ENCODE measurements at regions not wholly inside any gene's neighbourhood (a gene's known extent, or its start where the extent isn't known, plus 50 kb on each side); places are given as distances from the start of the nearest gene placed in this dataset.
"Not testable (repeated sequence)": the region's sequence is repeated elsewhere in the genome, so short reads cannot be mapped to it uniquely, and the experiment has no call there.

- DNase-seq (ENCODE audit: low read depth in 2 of 2), result no peak
Observed at GRCh38 chr4:179664430-179665027, 2222.3 kb upstream of the AGA start.

- DNase-seq (ENCODE audit: low read depth in 2 of 2), result no peak
Observed at GRCh38 chr4:179666226-179666625, 2224.0 kb upstream of the AGA start.

DNA sequence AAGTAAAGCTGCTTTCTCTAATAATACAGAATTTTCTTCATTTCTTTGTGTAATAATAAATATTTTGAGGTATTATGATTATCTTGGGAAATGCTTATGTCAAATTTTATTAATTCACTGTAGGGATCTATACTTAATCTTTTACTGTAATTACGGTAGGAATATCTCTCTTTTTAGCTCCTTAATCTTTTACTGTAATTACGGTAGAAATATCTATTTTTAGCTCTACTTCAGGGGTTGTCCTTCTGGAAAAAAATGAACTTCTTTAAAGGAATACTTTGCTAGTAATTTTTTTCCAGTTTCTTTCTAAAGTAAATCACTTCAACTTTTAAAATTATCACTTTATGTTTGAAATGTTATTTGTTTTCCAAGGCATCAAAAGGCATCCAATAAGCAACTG, 2229.4 kb upstream of the AGA start:
- no peak for DNase-seq (ENCODE audit: low read depth in 2 of 2)

DNA sequence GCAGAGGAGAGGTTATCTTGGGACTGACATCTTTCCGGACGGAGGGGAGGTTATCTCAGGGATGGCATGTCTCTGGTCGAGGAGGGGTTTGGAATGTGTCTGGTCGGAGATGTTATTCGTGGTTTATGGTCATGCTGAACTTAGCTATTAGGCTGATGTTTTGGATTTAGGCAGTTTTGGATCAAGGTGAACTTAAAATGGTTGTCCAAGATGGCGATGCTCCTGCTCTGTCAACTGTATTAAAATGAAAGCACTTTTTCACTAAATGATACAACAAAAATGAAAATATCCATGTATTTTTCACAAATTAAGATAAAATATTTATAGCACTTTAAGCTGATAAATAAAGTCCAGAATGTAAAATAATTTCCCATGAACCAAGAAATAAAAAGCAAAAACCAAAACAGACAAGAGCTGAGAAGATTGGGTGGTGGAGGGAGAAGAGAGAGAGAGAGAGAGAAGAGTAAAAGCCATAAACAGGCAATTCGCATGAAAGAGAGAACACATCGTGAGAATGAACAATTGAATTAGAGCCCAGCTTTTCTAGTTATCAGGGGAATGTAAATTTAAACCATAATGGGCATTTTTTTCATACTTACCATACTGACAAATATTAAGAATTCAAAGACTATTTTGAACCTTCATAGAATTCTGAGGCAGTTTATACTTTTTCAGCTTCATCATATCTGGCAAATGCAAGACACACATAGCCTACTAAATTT, 2236.0 kb upstream of the AGA start:
- no peak for DNase-seq (ENCODE audit: low read depth in 2 of 2)

DNA sequence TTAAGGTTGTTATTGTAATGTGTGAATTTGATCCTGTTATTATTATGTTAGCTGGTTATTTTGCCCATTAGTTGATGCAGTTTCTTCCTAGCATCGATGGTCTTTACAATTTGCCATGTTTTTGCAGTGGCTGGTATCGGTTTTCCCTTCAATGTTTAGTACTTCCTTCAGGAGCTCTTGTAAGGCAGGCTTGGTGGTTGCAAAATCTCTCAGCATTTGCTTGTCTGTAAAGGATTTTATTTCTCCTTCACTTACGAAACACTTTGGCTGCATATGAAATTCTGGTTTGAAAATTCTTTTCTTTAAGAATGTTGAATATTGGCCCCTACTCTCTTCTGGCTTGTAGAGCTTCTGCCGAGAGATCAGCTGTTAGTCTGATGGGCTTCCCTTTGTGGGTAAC, 2241.4 kb upstream of the AGA start:
- not testable (repeated sequence) for DNase-seq (ENCODE audit: low read depth in 2 of 2)

DNA sequence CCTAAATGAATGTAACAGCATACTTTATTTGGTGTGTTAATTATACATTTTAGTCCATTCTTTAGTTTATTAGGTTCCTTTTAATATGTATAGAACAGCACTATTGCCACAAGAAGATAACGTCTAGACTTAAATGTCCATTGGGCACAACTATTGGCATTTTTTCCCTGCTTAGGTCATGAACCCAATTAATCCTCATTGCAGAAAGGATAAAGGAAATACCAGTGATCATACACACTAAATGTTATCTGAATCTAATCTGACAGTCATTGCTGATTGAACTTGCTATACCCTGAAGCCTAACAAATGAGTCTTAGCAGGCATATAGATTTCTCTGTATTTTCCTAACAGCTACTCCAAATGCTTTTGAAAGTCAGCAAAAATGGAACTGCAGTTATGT, 2250.0 kb upstream of the AGA start:
- DNase-seq (ENCODE audit: low read depth in 2 of 2), result no peak

GRCh38 chr4:179695175-179695574, 2252.9 kb upstream of the AGA start:
- no peak for DNase-seq (ENCODE audit: low read depth in 2 of 2)

- DNase-seq (ENCODE audit: low read depth in 2 of 2), result no peak
Observed at GRCh38 chr4:179698321-179698720, 2256.1 kb upstream of the AGA start.

- DNase-seq (ENCODE audit: low read depth in 2 of 2), result no peak
Observed at GRCh38 chr4:179709961-179710624, 2267.9 kb upstream of the AGA start.

GRCh38 chr4:179719766-179720450, 2277.7 kb upstream of the AGA start:
- DNase-seq (ENCODE audit: low read depth in 2 of 2), result no peak

- not testable (repeated sequence) for DNase-seq (ENCODE audit: low read depth in 2 of 2)
Observed at GRCh38 chr4:179726491-179726890, 2284.3 kb upstream of the AGA start.

DNA sequence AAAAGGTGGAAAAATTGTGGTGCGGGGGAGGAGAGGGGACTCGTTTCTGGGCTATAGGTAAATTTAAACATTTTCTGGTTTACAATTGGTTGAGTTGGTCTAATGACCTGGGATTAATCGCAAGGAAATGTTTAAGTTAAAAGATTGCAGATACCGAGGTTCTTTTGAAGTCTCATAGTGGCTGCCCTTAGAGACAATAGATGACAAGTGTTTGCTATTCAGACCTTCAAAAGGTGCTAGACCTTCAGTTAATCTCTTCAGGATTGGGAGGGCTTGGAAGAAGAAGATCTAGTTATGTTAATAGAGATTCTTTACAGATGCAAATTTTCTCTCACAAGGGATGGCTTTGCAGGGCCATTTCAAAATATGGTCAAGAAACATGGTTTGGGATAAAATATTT, 2286.1 kb upstream of the AGA start:
- no peak for DNase-seq (ENCODE audit: low read depth in 2 of 2)

GRCh38 chr4:179736820-179737219, 2294.6 kb upstream of the AGA start:
- DNase-seq (ENCODE audit: low read depth in 2 of 2), result not testable (repeated sequence)

- DNase-seq (ENCODE audit: low read depth in 2 of 2), result no peak
Observed at GRCh38 chr4:179738822-179739221, 2296.6 kb upstream of the AGA start.

GRCh38 chr4:179747218-179747910, 2305.1 kb upstream of the AGA start:
- DNase-seq (ENCODE audit: low read depth in 2 of 2), result no peak

- DNase-seq (ENCODE audit: low read depth in 2 of 2), result no peak
Observed at GRCh38 chr4:179748837-179749236, 2306.6 kb upstream of the AGA start.

- no peak for DNase-seq (ENCODE audit: low read depth in 2 of 2)
Observed at GRCh38 chr4:179750374-179750773, 2308.1 kb upstream of the AGA start.

- DNase-seq (ENCODE audit: low read depth in 2 of 2), result no peak
Observed at GRCh38 chr4:179751669-179752068, 2309.4 kb upstream of the AGA start.

DNA sequence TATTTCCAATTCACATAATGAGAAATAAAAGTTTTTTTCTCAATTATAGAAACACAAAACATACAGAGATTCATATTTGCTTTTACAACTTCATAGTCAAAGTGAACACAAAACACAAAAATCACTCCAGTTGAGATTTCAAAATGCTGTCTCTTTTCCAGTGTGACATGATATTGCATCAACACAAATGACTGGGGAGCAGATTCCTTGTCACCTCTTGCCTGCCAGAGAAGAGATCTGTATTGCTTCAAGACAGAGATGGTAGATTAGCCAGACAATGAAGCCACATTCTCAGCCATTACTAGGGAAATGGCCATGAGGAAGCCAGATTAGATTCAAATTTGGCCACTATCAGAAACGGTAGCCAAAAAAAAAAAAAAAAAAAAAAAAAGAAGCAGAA, 2313.1 kb upstream of the AGA start:
- no peak for DNase-seq (ENCODE audit: low read depth in 2 of 2)

GRCh38 chr4:179757641-179758040, 2315.4 kb upstream of the AGA start:
- DNase-seq (ENCODE audit: low read depth in 2 of 2), result no peak

GRCh38 chr4:179762840-179763239, 2320.6 kb upstream of the AGA start:
- no peak for DNase-seq (ENCODE audit: low read depth in 2 of 2)

GRCh38 chr4:179766938-179767337, 2324.7 kb upstream of the AGA start:
- DNase-seq (ENCODE audit: low read depth in 2 of 2), result no peak

All from stimulated activated CD8-positive, alpha-beta memory T cell treated with anti-CD3 and anti-CD28 coated beads, Interleukin-7, amount 100 ng/mL, for 1 hour (primary cell).